Fibroblast of lung (primary cell): ENCODE measurements at regions not wholly inside any gene's neighbourhood (a gene's known extent, or its start where the extent isn't known, plus 50 kb on each side); places are given as distances from the start of the nearest gene placed in this dataset.

ENCODE experiments used
- DNase-seq, 2 donors: peaks; one replicate each; pipeline versions ENCODE4 v3.0.0 to v3.0.0-alpha.2; 2010; ENCODE audit warnings: low read depth in 2 of 2
- H2AFZ ChIP-seq: 2 replicates; pipeline ENCODE4 v1.5.1; 2012; ENCODE audit warnings: low read length, control low read depth, inconsistent platforms
- H3K27ac ChIP-seq: 2 replicates; pipeline ENCODE4 v1.5.1; 2011; ENCODE audit warnings: low read length, control low read depth; ENCODE audit not compliant: insufficient read depth
- H3K27me3 ChIP-seq: 2 replicates; pipeline ENCODE4 v1.5.1; 2011; ENCODE audit warnings: mild to moderate bottlenecking, low read length; ENCODE audit not compliant: control insufficient read depth, insufficient read depth
- H3K36me3 ChIP-seq: 2 replicates; pipeline ENCODE4 v1.5.1; 2011; ENCODE audit warnings: low read length; ENCODE audit not compliant: control insufficient read depth, insufficient read depth
- H3K4me1 ChIP-seq: 2 replicates; pipeline ENCODE4 v1.5.1; 2011; ENCODE audit warnings: low read length; ENCODE audit not compliant: control insufficient read depth, insufficient read depth; ENCODE audit errors: extremely low read depth
- H3K4me2 ChIP-seq: 2 replicates; pipeline ENCODE4 v1.5.1; 2011; ENCODE audit warnings: low read length, control low read depth; ENCODE audit not compliant: insufficient read depth; ENCODE audit errors: extremely low read depth
- H3K4me3 ChIP-seq, 4 experiments: fragments of 200-600 bp in 1 of 4; sonication (generic) in 1 of 4; replicated peaks in 1 of 4; 2 replicates each; pipeline ENCODE4 v1.5.1; 2011 to 2016; ENCODE audit warnings: low read length in 4 of 4, low read depth in 3 of 4, mild to moderate bottlenecking in 3 of 4, control low read depth in 2 of 4, inconsistent platforms in 1 of 4, mixed read lengths in 1 of 4; ENCODE audit not compliant: insufficient read depth in 1 of 4; ENCODE audit errors: control extremely low read depth in 1 of 4
- H3K79me2 ChIP-seq: 2 replicates; pipeline ENCODE4 v1.5.1; 2012; ENCODE audit warnings: mild to moderate bottlenecking, low read length, inconsistent platforms; ENCODE audit not compliant: control insufficient read depth, insufficient read depth
- H3K9ac ChIP-seq: 2 replicates; pipeline ENCODE4 v1.5.1; 2011; ENCODE audit warnings: mild to moderate bottlenecking, low read length, control low read depth; ENCODE audit not compliant: insufficient read depth
- H3K9me3 ChIP-seq: 2 replicates; pipeline ENCODE4 v1.5.1; 2012; ENCODE audit warnings: low read depth, low read length; ENCODE audit not compliant: control insufficient read depth, insufficient read depth
- H4K20me1 ChIP-seq: 2 replicates; pipeline ENCODE4 v1.5.1; 2011; ENCODE audit warnings: low read length; ENCODE audit not compliant: control insufficient read depth, insufficient read depth; ENCODE audit errors: extremely low read depth
- EZH2 ChIP-seq: IDR thresholded peaks from 2 replicates; pipeline ENCODE4 v1.5.1; 2012; ENCODE audit warnings: low read length, control low read depth, mild to moderate bottlenecking; ENCODE audit errors: missing control alignments
- TF ChIP-seq, protein P1 (sequence below), 2 donors: IDR thresholded peaks in 1 of 2; conservative IDR thresholded peaks in 1 of 2; 1 replicate in 1 of 2; 2 replicates in 1 of 2; pipeline ENCODE4 v1.5.1; 2011 to 2012; ENCODE audit warnings: low read length in 2 of 2, control low read depth in 1 of 2, inconsistent platforms in 1 of 2, low read depth in 1 of 2, mild to moderate bottlenecking in 1 of 2

DNA sequence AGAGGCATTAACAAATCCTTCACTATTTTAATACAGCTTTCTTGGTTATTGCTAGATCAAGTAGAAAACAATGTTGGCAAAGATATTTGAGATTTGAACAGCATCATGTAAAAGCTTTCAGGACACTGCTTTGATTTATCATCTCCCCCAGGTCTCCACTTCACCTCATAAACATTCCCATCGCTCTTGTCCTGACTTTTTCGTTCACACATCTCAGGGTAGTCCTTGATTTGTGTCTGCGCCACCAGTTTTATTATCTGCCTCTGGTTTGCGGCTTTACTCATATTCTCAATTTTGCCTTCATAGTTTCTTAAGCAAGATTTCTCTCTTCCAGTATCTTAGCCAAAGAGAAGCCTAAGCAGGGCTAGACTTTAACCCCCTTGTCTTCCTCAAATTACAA, 63.5 kb upstream of the ROR1 start:
- Histone ChIP-seq H3K9me3 (no peaks in the 10 kb centered on the region), H3K27me3 (peaks cover 12% of the 10 kb centered on the region), H3K79me2 (no peaks in the 10 kb centered on the region), H3K4me2 (no peak overlapping the region), H3K4me1 (peaks cover 8% of the 10 kb centered on the region), H2AFZ (no peak overlapping the region), H3K27ac (no peak overlapping the region), H3K36me3 (no peaks in the 10 kb centered on the region), H3K4me3 (no peak overlapping the region), H3K9ac (no peak overlapping the region), H4K20me1 (no peaks in the 10 kb centered on the region)
- TF ChIP-seq, protein P1, sequence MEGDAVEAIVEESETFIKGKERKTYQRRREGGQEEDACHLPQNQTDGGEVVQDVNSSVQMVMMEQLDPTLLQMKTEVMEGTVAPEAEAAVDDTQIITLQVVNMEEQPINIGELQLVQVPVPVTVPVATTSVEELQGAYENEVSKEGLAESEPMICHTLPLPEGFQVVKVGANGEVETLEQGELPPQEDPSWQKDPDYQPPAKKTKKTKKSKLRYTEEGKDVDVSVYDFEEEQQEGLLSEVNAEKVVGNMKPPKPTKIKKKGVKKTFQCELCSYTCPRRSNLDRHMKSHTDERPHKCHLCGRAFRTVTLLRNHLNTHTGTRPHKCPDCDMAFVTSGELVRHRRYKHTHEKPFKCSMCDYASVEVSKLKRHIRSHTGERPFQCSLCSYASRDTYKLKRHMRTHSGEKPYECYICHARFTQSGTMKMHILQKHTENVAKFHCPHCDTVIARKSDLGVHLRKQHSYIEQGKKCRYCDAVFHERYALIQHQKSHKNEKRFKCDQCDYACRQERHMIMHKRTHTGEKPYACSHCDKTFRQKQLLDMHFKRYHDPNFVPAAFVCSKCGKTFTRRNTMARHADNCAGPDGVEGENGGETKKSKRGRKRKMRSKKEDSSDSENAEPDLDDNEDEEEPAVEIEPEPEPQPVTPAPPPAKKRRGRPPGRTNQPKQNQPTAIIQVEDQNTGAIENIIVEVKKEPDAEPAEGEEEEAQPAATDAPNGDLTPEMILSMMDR (conservative IDR thresholded peaks at IDR 0.05 in 1 of 2, IDR thresholded peaks at IDR 0.05 in 1 of 2; ENCODE audit: low read depth in 1 of 2, low read length in 2 of 2), result no peak
- TF ChIP-seq EZH2, result no peak
- no peak for DNase-seq

DNA sequence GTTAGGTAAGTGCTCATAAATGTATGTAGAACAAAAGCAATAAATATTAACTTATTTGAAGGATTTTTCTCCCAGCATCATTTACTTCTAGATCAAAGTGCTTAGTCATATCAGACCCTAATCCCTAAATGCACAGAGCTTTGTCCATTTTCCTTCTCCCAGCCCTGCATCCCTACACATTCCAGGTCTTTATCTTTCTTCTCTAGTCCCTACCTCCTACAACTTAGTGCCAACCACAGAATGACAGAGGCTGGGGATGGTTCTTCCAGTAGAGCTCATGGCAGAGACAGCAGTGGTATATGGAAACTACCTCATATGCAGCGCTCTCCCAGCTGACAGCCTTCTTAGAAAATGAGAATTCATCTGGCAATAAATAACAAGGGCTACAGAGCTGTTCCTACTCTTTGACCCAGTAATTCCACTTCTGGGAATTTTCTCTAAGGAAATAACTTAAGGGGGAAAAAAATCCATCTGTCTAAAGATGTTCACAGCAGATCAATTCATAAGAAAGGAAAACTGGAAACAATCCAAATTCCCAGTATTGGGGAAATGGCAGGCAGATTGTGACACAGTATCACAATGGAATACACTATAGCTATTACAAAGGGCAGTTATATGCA, 62.9 kb upstream of the ROR1 start:
- H3K27ac ChIP-seq, result no peak overlapping the region
- H3K4me3 ChIP-seq, result no peak overlapping the region
- no peaks in the 10 kb centered on the region for H3K9me3 ChIP-seq
- TF ChIP-seq EZH2, result no peak
- TF ChIP-seq, protein P1 (conservative IDR thresholded peaks at IDR 0.05 in 1 of 2, IDR thresholded peaks at IDR 0.05 in 1 of 2; ENCODE audit: low read depth in 1 of 2, low read length in 2 of 2), result no peak
- H3K9ac ChIP-seq, result no peak overlapping the region
- no peak overlapping the region for H2AFZ ChIP-seq
- H3K4me2 ChIP-seq, result no peak overlapping the region
- H3K79me2 ChIP-seq, result no peaks in the 10 kb centered on the region
- no peak for DNase-seq
- H3K36me3 ChIP-seq, result no peaks in the 10 kb centered on the region
- peaks cover 8% of the 10 kb centered on the region for H3K27me3 ChIP-seq
- peaks cover 8% of the 10 kb centered on the region for H3K4me1 ChIP-seq
- no peaks in the 10 kb centered on the region for H4K20me1 ChIP-seq

DNA sequence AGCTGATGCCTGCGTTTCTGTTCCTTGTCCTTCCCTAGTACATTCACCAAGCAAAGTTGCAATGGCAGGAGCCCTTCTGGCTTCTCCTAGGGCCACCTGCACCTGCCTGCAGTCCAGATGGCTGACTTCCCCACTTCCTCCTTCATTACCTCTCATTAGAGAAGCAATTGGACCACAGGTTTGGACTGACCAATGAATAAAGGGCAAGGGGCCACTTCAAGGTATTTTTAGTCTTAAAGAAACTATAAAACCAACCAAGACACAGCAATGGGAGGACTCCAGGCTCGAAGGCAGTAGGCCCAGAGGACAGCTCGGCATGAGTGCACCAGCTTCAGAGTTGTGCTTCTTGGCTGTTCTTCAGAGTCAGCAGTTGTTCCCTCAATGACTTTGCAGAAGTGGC, 60.8 kb upstream of the ROR1 start:
- Histone ChIP-seq H3K27ac (no peak overlapping the region), H2AFZ (no peak overlapping the region), H3K36me3 (no peaks in the 10 kb centered on the region), H3K4me1 (peaks cover 8% of the 10 kb centered on the region), H3K4me2 (no peak overlapping the region), H3K27me3 (no peaks in the 10 kb centered on the region), H3K9ac (no peak overlapping the region), H3K4me3 (no peak overlapping the region), H3K9me3 (no peaks in the 10 kb centered on the region), H3K79me2 (no peaks in the 10 kb centered on the region), H4K20me1 (no peaks in the 10 kb centered on the region)
- TF ChIP-seq EZH2, result no peak
- TF ChIP-seq, protein P1 (conservative IDR thresholded peaks at IDR 0.05 in 1 of 2, IDR thresholded peaks at IDR 0.05 in 1 of 2; ENCODE audit: low read depth in 1 of 2, low read length in 2 of 2), result no peak
- DNase-seq, result no peak
